A673 (cell line): ENCODE measurements at regions not wholly inside any gene's neighbourhood (a gene's known extent, or its start where the extent isn't known, plus 50 kb on each side); places are given as distances from the start of the nearest gene placed in this dataset.

Experiments used
- EZH2 ChIP-seq: fragments of 200-600 bp; sonication (generic); IDR thresholded peaks from 2 replicates; pipeline ENCODE4 v1.6.1; 2017; ENCODE audit warnings: borderline replicate concordance, low read depth, mild to moderate bottlenecking, mixed read lengths, antibody characterized with exemption, low read length; ENCODE audit not compliant: poor library complexity, severe bottlenecking
- TF ChIP-seq, protein P1 (sequence below): fragments of 300-800, 200-600 bp; sonication (generic); conservative IDR thresholded peaks from 2 replicates; pipeline ENCODE4 v1.5.1; 2017; ENCODE audit warnings: low read depth, mild to moderate bottlenecking, antibody characterized with exemption, low read length, moderate library complexity, mixed read lengths

DNA sequence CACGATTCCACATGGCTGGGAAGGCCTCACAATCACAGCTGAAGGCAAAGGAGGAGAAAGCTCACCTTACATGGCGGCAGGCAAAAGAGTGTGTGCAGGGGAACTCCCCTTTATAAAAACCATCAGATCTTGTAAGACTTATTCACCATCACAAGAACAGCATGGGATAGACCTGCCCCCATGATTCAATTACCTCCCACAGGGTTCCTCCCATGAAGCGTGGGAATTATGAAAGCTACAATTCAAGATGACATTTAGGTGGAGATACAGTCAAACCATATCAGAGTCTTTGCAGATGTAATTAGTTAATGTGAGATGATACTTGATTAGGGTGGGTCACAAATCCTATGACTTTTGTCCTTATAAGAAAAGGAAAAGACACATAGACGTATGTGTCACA is 688.9 kb downstream of the GBE1 start:
- TF ChIP-seq EZH2: no peak
- TF ChIP-seq, protein P1, sequence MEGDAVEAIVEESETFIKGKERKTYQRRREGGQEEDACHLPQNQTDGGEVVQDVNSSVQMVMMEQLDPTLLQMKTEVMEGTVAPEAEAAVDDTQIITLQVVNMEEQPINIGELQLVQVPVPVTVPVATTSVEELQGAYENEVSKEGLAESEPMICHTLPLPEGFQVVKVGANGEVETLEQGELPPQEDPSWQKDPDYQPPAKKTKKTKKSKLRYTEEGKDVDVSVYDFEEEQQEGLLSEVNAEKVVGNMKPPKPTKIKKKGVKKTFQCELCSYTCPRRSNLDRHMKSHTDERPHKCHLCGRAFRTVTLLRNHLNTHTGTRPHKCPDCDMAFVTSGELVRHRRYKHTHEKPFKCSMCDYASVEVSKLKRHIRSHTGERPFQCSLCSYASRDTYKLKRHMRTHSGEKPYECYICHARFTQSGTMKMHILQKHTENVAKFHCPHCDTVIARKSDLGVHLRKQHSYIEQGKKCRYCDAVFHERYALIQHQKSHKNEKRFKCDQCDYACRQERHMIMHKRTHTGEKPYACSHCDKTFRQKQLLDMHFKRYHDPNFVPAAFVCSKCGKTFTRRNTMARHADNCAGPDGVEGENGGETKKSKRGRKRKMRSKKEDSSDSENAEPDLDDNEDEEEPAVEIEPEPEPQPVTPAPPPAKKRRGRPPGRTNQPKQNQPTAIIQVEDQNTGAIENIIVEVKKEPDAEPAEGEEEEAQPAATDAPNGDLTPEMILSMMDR: no peak
